GM06990 (cell line): ENCODE measurements at regions not wholly inside any gene's neighbourhood (a gene's known extent, or its start where the extent isn't known, plus 50 kb on each side); places are given as distances from the start of the nearest gene placed in this dataset.

Source experiments
- DNase-seq: peaks from one replicate; pipeline ENCODE4 v3.0.0-alpha.2; 2011; ENCODE audit not compliant: insufficient read length; ENCODE audit errors: extremely low read depth
- H3K27me3 ChIP-seq: replicated peaks from 2 replicates; pipeline ENCODE4 v1.6.0; 2011; ENCODE audit warnings: low read length; ENCODE audit not compliant: control insufficient read depth, insufficient read depth
- H3K36me3 ChIP-seq: 2 replicates; pipeline ENCODE4 v1.5.1; 2011; ENCODE audit warnings: low read length; ENCODE audit not compliant: control insufficient read depth, insufficient read depth
- H3K4me3 ChIP-seq: replicated peaks from 2 replicates; pipeline ENCODE4 v1.5.1; 2011; ENCODE audit warnings: low read depth, mild to moderate bottlenecking, control low read depth, low read length
- TF ChIP-seq, protein P1 (sequence below): IDR thresholded peaks from 2 replicates; pipeline ENCODE4 v1.5.1; 2011; ENCODE audit warnings: low read length, control low read depth, mild to moderate bottlenecking, inconsistent platforms; ENCODE audit not compliant: insufficient read depth, poor library complexity, severe bottlenecking

DNA sequence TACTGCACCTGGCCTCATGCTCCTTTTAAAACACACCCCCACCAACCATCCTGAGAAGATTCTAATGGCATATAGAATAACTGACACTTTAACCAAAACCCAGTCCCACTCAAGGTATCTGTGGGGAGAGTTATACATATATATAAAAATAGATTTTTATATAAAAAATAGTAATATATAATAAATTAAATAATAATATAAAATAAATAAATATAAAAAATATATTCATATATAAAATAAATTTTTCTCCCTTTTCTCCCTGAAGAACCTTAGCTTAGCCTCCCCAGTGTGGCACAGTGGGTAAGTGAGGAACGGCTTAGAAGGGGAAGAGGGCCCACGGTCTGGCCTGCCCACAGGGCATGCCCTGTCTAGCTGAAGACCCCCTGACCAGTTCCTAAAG is 51.1 kb upstream of the SSBP2 start:
- no peaks in the 10 kb centered on the region for H3K36me3 ChIP-seq
- TF ChIP-seq, protein P1, sequence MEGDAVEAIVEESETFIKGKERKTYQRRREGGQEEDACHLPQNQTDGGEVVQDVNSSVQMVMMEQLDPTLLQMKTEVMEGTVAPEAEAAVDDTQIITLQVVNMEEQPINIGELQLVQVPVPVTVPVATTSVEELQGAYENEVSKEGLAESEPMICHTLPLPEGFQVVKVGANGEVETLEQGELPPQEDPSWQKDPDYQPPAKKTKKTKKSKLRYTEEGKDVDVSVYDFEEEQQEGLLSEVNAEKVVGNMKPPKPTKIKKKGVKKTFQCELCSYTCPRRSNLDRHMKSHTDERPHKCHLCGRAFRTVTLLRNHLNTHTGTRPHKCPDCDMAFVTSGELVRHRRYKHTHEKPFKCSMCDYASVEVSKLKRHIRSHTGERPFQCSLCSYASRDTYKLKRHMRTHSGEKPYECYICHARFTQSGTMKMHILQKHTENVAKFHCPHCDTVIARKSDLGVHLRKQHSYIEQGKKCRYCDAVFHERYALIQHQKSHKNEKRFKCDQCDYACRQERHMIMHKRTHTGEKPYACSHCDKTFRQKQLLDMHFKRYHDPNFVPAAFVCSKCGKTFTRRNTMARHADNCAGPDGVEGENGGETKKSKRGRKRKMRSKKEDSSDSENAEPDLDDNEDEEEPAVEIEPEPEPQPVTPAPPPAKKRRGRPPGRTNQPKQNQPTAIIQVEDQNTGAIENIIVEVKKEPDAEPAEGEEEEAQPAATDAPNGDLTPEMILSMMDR = no peak
- H3K27me3 ChIP-seq = no peaks in the 10 kb centered on the region
- H3K4me3 ChIP-seq = no peak overlapping the region
- no peak for DNase-seq

DNA sequence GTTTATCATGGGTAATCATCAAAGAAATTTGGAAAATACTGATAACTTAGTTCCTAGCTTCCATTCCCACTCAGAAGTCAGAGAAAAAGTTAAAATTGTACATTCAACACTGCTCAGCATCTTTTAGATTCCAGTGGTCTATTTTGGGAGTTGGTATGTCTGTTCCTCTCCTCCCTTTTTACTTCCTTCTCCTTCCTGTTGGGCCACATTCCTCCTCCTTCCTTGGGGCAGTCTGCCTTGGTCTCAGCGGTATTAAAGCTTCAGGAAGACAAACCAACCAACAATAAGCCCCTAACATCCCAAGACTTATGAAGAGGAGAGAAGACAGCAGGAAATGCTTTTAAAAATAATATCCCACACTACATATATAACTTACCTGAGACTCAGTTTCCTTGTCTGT is 49.9 kb upstream of the SSBP2 start:
- TF ChIP-seq, protein P1 = no peak
- H3K4me3 ChIP-seq = no peak overlapping the region
- DNase-seq = no peak
- H3K27me3 ChIP-seq = no peaks in the 10 kb centered on the region
- no peaks in the 10 kb centered on the region for H3K36me3 ChIP-seq
